AG10803 (cell line): ENCODE measurements at regions not wholly inside any gene's neighbourhood (a gene's known extent, or its start where the extent isn't known, plus 50 kb on each side); places are given as distances from the start of the nearest gene placed in this dataset.
"Not testable (repeated sequence)": the region's sequence is repeated elsewhere in the genome, so short reads cannot be mapped to it uniquely, and the experiment has no call there.

ENCODE experiments used
- DNase-seq: peaks from one replicate; pipeline ENCODE4 v3.0.0; 2010; ENCODE audit warnings: low read depth
- H3K4me3 ChIP-seq: 2 replicates; pipeline ENCODE4 v1.5.1; 2011; ENCODE audit warnings: mild to moderate bottlenecking, low read length, control low read depth
- CTCF ChIP-seq: conservative IDR thresholded peaks from 2 replicates; pipeline ENCODE4 v1.5.1; 2011; ENCODE audit warnings: mild to moderate bottlenecking, low read length, control low read depth, inconsistent platforms

- DNase-seq, result no peak
- H3K4me3 ChIP-seq, result no peak overlapping the region
- TF ChIP-seq CTCF, result no peak
Observed at GRCh38 chr21:19198801-19199200, 795.2 kb upstream of the TMPRSS15 start.

GRCh38 chr21:19218163-19218562 is 814.6 kb upstream of the TMPRSS15 start:
- no peak overlapping the region for H3K4me3 ChIP-seq
- DNase-seq, result no peak
- no peak for TF ChIP-seq CTCF

GRCh38 chr21:19224090-19224489 is 820.5 kb upstream of the TMPRSS15 start:
- no peak for DNase-seq
- no peak for TF ChIP-seq CTCF
- H3K4me3 ChIP-seq, result no peak overlapping the region

GRCh38 chr21:19228226-19228625 is 824.6 kb upstream of the TMPRSS15 start:
- TF ChIP-seq CTCF, result no peak
- H3K4me3 ChIP-seq, result no peak overlapping the region
- no peak for DNase-seq

GRCh38 chr21:19233841-19234240 is 830.3 kb upstream of the TMPRSS15 start:
- not testable (repeated sequence) for H3K4me3 ChIP-seq, DNase-seq

- TF ChIP-seq CTCF, result no peak
- no peak overlapping the region for H3K4me3 ChIP-seq
- DNase-seq, result no peak
Observed at GRCh38 chr21:19236209-19236608, 832.6 kb upstream of the TMPRSS15 start.

GRCh38 chr21:19237608-19238007 is 834.0 kb upstream of the TMPRSS15 start:
- TF ChIP-seq CTCF, result no peak
- no peak for DNase-seq
- no peak overlapping the region for H3K4me3 ChIP-seq

- H3K4me3 ChIP-seq, result no peak overlapping the region
- DNase-seq, result no peak
- TF ChIP-seq CTCF, result no peak
Observed at GRCh38 chr21:19239696-19240095, 836.1 kb upstream of the TMPRSS15 start.
